Fibroblast of lung (primary cell): ENCODE measurements at regions not wholly inside any gene's neighbourhood (a gene's known extent, or its start where the extent isn't known, plus 50 kb on each side); places are given as distances from the start of the nearest gene placed in this dataset.
A peak's percentile ranks its signal among the peaks of the same experiment; 100 is the strongest.

ENCODE experiments used
- DNase-seq, 2 donors: peaks; one replicate each; pipeline versions ENCODE4 v3.0.0 to v3.0.0-alpha.2; 2010; ENCODE audit warnings: low read depth in 2 of 2
- H2AFZ ChIP-seq: 2 replicates; pipeline ENCODE4 v1.5.1; 2012; ENCODE audit warnings: low read length, control low read depth, inconsistent platforms
- H3K27ac ChIP-seq: 2 replicates; pipeline ENCODE4 v1.5.1; 2011; ENCODE audit warnings: low read length, control low read depth; ENCODE audit not compliant: insufficient read depth
- H3K27me3 ChIP-seq: 2 replicates; pipeline ENCODE4 v1.5.1; 2011; ENCODE audit warnings: mild to moderate bottlenecking, low read length; ENCODE audit not compliant: control insufficient read depth, insufficient read depth
- H3K36me3 ChIP-seq: 2 replicates; pipeline ENCODE4 v1.5.1; 2011; ENCODE audit warnings: low read length; ENCODE audit not compliant: control insufficient read depth, insufficient read depth
- H3K4me1 ChIP-seq: 2 replicates; pipeline ENCODE4 v1.5.1; 2011; ENCODE audit warnings: low read length; ENCODE audit not compliant: control insufficient read depth, insufficient read depth; ENCODE audit errors: extremely low read depth
- H3K4me2 ChIP-seq: 2 replicates; pipeline ENCODE4 v1.5.1; 2011; ENCODE audit warnings: low read length, control low read depth; ENCODE audit not compliant: insufficient read depth; ENCODE audit errors: extremely low read depth
- H3K4me3 ChIP-seq, 4 experiments: fragments of 200-600 bp in 1 of 4; sonication (generic) in 1 of 4; replicated peaks in 1 of 4; 2 replicates each; pipeline ENCODE4 v1.5.1; 2011 to 2016; ENCODE audit warnings: low read length in 4 of 4, low read depth in 3 of 4, mild to moderate bottlenecking in 3 of 4, control low read depth in 2 of 4, inconsistent platforms in 1 of 4, mixed read lengths in 1 of 4; ENCODE audit not compliant: insufficient read depth in 1 of 4; ENCODE audit errors: control extremely low read depth in 1 of 4
- H3K79me2 ChIP-seq: 2 replicates; pipeline ENCODE4 v1.5.1; 2012; ENCODE audit warnings: mild to moderate bottlenecking, low read length, inconsistent platforms; ENCODE audit not compliant: control insufficient read depth, insufficient read depth
- H3K9ac ChIP-seq: 2 replicates; pipeline ENCODE4 v1.5.1; 2011; ENCODE audit warnings: mild to moderate bottlenecking, low read length, control low read depth; ENCODE audit not compliant: insufficient read depth
- H3K9me3 ChIP-seq: 2 replicates; pipeline ENCODE4 v1.5.1; 2012; ENCODE audit warnings: low read depth, low read length; ENCODE audit not compliant: control insufficient read depth, insufficient read depth
- H4K20me1 ChIP-seq: 2 replicates; pipeline ENCODE4 v1.5.1; 2011; ENCODE audit warnings: low read length; ENCODE audit not compliant: control insufficient read depth, insufficient read depth; ENCODE audit errors: extremely low read depth
- CTCF ChIP-seq, 2 donors: IDR thresholded peaks in 1 of 2; conservative IDR thresholded peaks in 1 of 2; 1 replicate in 1 of 2; 2 replicates in 1 of 2; pipeline ENCODE4 v1.5.1; 2011 to 2012; ENCODE audit warnings: low read length in 2 of 2, control low read depth in 1 of 2, inconsistent platforms in 1 of 2, low read depth in 1 of 2, mild to moderate bottlenecking in 1 of 2
- EZH2 ChIP-seq: IDR thresholded peaks from 2 replicates; pipeline ENCODE4 v1.5.1; 2012; ENCODE audit warnings: low read length, control low read depth, mild to moderate bottlenecking; ENCODE audit errors: missing control alignments

GRCh38 chr5:168066536-168067208 is 224.8 kb upstream of the WWC1 start:
- TF ChIP-seq EZH2: no peak
- TF ChIP-seq CTCF (conservative IDR thresholded peaks at IDR 0.05 in 1 of 2, IDR thresholded peaks at IDR 0.05 in 1 of 2; ENCODE audit: low read depth in 1 of 2, low read length in 2 of 2): no peak
- H3K27ac ChIP-seq: no peak overlapping the region

GRCh38 chr5:168070761-168071160 is 220.7 kb upstream of the WWC1 start:
- Histone ChIP-seq H2AFZ (no peak overlapping the region), H3K9me3 (no peaks in the 10 kb centered on the region), H3K4me2 (no peak overlapping the region), H3K36me3 (no peaks in the 10 kb centered on the region), H4K20me1 (no peaks in the 10 kb centered on the region), H3K27me3 (no peaks in the 10 kb centered on the region), H3K4me3 (no peak overlapping the region), H3K79me2 (no peaks in the 10 kb centered on the region), H3K27ac (no peak overlapping the region), H3K9ac (no peak overlapping the region), H3K4me1 (no peaks in the 10 kb centered on the region)
- no peak for DNase-seq
- TF ChIP-seq CTCF (conservative IDR thresholded peaks at IDR 0.05 in 1 of 2, IDR thresholded peaks at IDR 0.05 in 1 of 2; ENCODE audit: low read depth in 1 of 2, low read length in 2 of 2) (no peak), EZH2 (no peak)

More at GRCh38 chr5:168066536-168067208, 224.8 kb upstream of the WWC1 start:
- peak in 1 of 2 donors; percentile 54 for DNase-seq
- H3K27me3 ChIP-seq: no peaks in the 10 kb centered on the region
- no peak overlapping the region for H3K4me2 ChIP-seq
- H3K9ac ChIP-seq: no peak overlapping the region
- H3K9me3 ChIP-seq: no peaks in the 10 kb centered on the region
- H3K4me1 ChIP-seq: no peaks in the 10 kb centered on the region
- H2AFZ ChIP-seq: no peak overlapping the region
- H3K36me3 ChIP-seq: no peaks in the 10 kb centered on the region
- H3K79me2 ChIP-seq: no peaks in the 10 kb centered on the region
- no peaks in the 10 kb centered on the region for H4K20me1 ChIP-seq
- H3K4me3 ChIP-seq: no peak overlapping the region

GRCh38 chr5:168072665-168073064 is 218.8 kb upstream of the WWC1 start:
- TF ChIP-seq CTCF (conservative IDR thresholded peaks at IDR 0.05 in 1 of 2, IDR thresholded peaks at IDR 0.05 in 1 of 2; ENCODE audit: low read depth in 1 of 2, low read length in 2 of 2) (no peak), EZH2 (no peak)
- no peaks in the 10 kb centered on the region for H3K9me3 ChIP-seq
- H3K79me2 ChIP-seq: no peaks in the 10 kb centered on the region
- no peak overlapping the region for H2AFZ ChIP-seq
- H4K20me1 ChIP-seq: no peaks in the 10 kb centered on the region
- H3K4me1 ChIP-seq: no peaks in the 10 kb centered on the region
- H3K27me3 ChIP-seq: no peaks in the 10 kb centered on the region
- H3K36me3 ChIP-seq: no peaks in the 10 kb centered on the region
- H3K4me3 ChIP-seq: no peak overlapping the region
- H3K9ac ChIP-seq: no peak overlapping the region
- H3K27ac ChIP-seq: no peak overlapping the region
- no peak overlapping the region for H3K4me2 ChIP-seq
- no peak for DNase-seq
